ENCODE measurements at regions not wholly inside any gene's neighbourhood (a gene's known extent, or its start where the extent isn't known, plus 50 kb on each side); places are given as distances from the start of the nearest gene placed in this dataset.

DNA sequence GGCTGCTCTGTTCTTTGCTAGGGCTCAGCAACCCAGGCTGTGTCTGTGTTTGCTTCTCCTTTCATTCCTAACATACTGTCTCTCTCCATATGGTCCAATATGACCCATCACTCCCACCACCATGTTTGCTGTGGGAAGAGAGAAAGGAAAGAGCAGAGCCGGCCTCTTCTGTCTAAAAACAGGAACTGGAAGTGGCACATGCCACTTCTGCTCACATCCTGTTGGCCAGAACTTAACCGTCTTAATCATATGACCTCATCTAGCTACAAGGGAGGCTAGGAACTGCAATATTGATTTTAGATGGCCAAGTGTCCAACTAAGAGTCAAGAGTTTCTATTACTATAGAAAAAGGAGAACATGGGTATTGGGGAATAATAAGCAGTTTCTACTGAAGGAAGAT is 212.5 kb upstream of the CHD6 start:
- Histone ChIP-seq H3K79me1 (ENCODE audit: low read depth, low read length) (no peaks in the 10 kb centered on the region), H3K27ac (ENCODE audit: low read depth, low read length) (no peak overlapping the region), H3K14ac (ENCODE audit: insufficient read length) (no peak overlapping the region), H2BK20ac (ENCODE audit: low read length) (no peak overlapping the region), H2AK5ac (ENCODE audit: low read depth, low read length) (no peak overlapping the region), H2BK120ac (replicated peaks; ENCODE audit: low read depth, low read length) (no peak overlapping the region), H3K4me2 (ENCODE audit: insufficient read depth in 1 of 2, low read depth in 2 of 2, low read length in 2 of 2) (no peak overlapping the region), H3K4ac (replicated peaks; ENCODE audit: insufficient read length, low read depth, low read length) (no peak overlapping the region), H4K8ac (ENCODE audit: extremely low read depth, insufficient read depth, low read length) (no peak overlapping the region), H3K4me3 (ENCODE audit: extremely low read depth in 1 of 4, insufficient read depth in 2 of 4, low read depth in 3 of 4, low read length in 4 of 4) (no peak overlapping the region), H3K9me3 (ENCODE audit: insufficient read depth in 2 of 2, low read depth in 1 of 2, low read length in 1 of 2) (no peaks in the 10 kb centered on the region; a peak in 1 of 4 replicates), H3K36me3 (ENCODE audit: control insufficient read depth in 2 of 4, insufficient read depth in 4 of 4, low read length in 3 of 4) (no peaks in the 10 kb centered on the region), H4K20me1 (replicated peaks in 1 of 2; ENCODE audit: control insufficient read depth in 1 of 2, insufficient read depth in 2 of 2, low read length in 2 of 2) (no peaks in the 10 kb centered on the region), H3K9ac (replicated peaks in 1 of 4; ENCODE audit: extremely low read depth in 1 of 4, low read depth in 3 of 4, low read length in 3 of 4) (no peak overlapping the region), H4K5ac (ENCODE audit: insufficient read length, low read depth, low read length) (no peak overlapping the region), H2BK5ac (ENCODE audit: low read depth, low read length) (no peak overlapping the region), H4K91ac (replicated peaks; ENCODE audit: insufficient read length, low read length) (no peak overlapping the region), H2AFZ (ENCODE audit: low read length) (no peak overlapping the region), H3K23ac (ENCODE audit: insufficient read length) (no peak overlapping the region), H2BK12ac (ENCODE audit: low read depth, low read length) (no peak overlapping the region), H2BK15ac (ENCODE audit: low read length) (no peak overlapping the region), H3K23me2 (ENCODE audit: low read depth, low read length) (no peaks in the 10 kb centered on the region), H3K4me1 (replicated peaks in 1 of 4; ENCODE audit: control insufficient read depth in 3 of 4, insufficient read depth in 4 of 4, low read length in 3 of 4) (no peaks in the 10 kb centered on the region; a peak in 1 of 7 replicates), H3K56ac (replicated peaks; ENCODE audit: insufficient read length, low read depth, low read length) (no peak overlapping the region), H3K79me2 (ENCODE audit: control insufficient read depth in 1 of 2, insufficient read depth in 2 of 2, low read length in 2 of 2) (no peaks in the 10 kb centered on the region), H3K27me3 (replicated peaks in 1 of 4; ENCODE audit: control insufficient read depth in 3 of 4, extremely low read depth in 1 of 4, insufficient read depth in 3 of 4, low read length in 3 of 4) (no peaks in the 10 kb centered on the region), H3K18ac (ENCODE audit: extremely low read depth, low read length) (no peak overlapping the region)
- ChIA-PET CTCF (ENCODE audit: partially characterized antibody) (interaction anchor here (1.0 kb wide), 1 partner anchor 9 kb away, joined by 3 read pairs; no protein-coding TSS in a partner anchor), POLR2A (ENCODE audit: partially characterized antibody) (no interaction called here)
- DNase-seq (ENCODE audit: low read depth in 1 of 2, low spot score in 2 of 2) (no peak), FAIRE-seq (no peak)
- TF ChIP-seq EGR1 (IDR thresholded peaks at IDR 0.05; ENCODE audit: borderline replicate concordance, low read depth, low read length) = no peak
- no peak for TF ChIP-seq POLR2AphosphoS5 (IDR thresholded peaks at IDR 0.05; ENCODE audit: low read depth, low read length)
- no peak for TF ChIP-seq TEAD4 (IDR thresholded peaks at IDR 0.05; ENCODE audit: low read depth, low read length)
- no peak for TF ChIP-seq BCL11A (IDR thresholded peaks at IDR 0.05; ENCODE audit: low read depth in 2 of 2, low read length in 2 of 2)
- no peak for TF ChIP-seq RNF2 (IDR thresholded peaks at IDR 0.05; ENCODE audit: borderline replicate concordance, low read depth, low read length, missing control alignments, poor library complexity, severe bottlenecking)
- WGBS, 2 experiments (ENCODE audit: extremely low coverage in 1 of 2, insufficient coverage in 1 of 2, insufficient read length in 1 of 2, insufficient replicate concordance in 2 of 2, low coverage in 1 of 2, low lambda C conversion rate in 2 of 2, missing lambda C conversion rate in 1 of 2) = 93% methylated on average over 2 of the region's 2 CpGs; no CpG with 5 or more reads in 1 of the 2 experiments

Measured in H1 (cell line).